Ramos (cell line): ENCODE measurements at regions not wholly inside any gene's neighbourhood (a gene's known extent, or its start where the extent isn't known, plus 50 kb on each side); places are given as distances from the start of the nearest gene placed in this dataset.
"Not testable (repeated sequence)": the region's sequence is repeated elsewhere in the genome, so short reads cannot be mapped to it uniquely, and the experiment has no call there.

Experiments
- in situ Hi-C: fragments of 300-500 bp; cut with MboI; formaldehyde crosslinking; loops from one replicate; pipeline ENCODE4 v1.14.3; 2022; ENCODE audit warnings: low sequenced_read_pairs; ENCODE audit not compliant: unreplicated experiment

GRCh38 chr10:9339716-9340115, 1285.2 kb downstream of the GATA3 start:
- in situ Hi-C loops = loop anchor here (25.0 kb wide), 2 partner anchors 1348 to 1923 kb away; no protein-coding TSS in a partner anchor

GRCh38 chr10:9342885-9343570, 1288.5 kb downstream of the GATA3 start:
- in situ Hi-C loops = loop anchor here (25.0 kb wide), 2 partner anchors 1344 to 1919 kb away; no protein-coding TSS in a partner anchor

GRCh38 chr10:9347933-9348332, 1293.4 kb downstream of the GATA3 start:
- in situ Hi-C loops = loop anchor here (25.0 kb wide), 2 partner anchors 1339 to 1914 kb away; no protein-coding TSS in a partner anchor

- in situ Hi-C loops = no loop called here
Measured at GRCh38 chr10:9357471-9357870, 1303.0 kb downstream of the GATA3 start.

GRCh38 chr10:9362721-9363120, 1308.2 kb downstream of the GATA3 start:
- in situ Hi-C loops = no loop called here

GRCh38 chr10:9379183-9379582, 1324.7 kb downstream of the GATA3 start:
- in situ Hi-C loops = no loop called here

- in situ Hi-C loops = no loop called here
Measured at GRCh38 chr10:9381733-9382532, 1327.4 kb downstream of the GATA3 start.

GRCh38 chr10:9382533-9382866, 1328.0 kb downstream of the GATA3 start:
- in situ Hi-C loops = no loop called here

- in situ Hi-C loops = no loop called here
Measured at GRCh38 chr10:9390516-9390915, 1336.0 kb downstream of the GATA3 start.

- in situ Hi-C loops = no loop called here
Measured at GRCh38 chr10:9399275-9399983, 1344.9 kb downstream of the GATA3 start.

- in situ Hi-C loops = not testable (repeated sequence)
Measured at GRCh38 chr10:9402067-9402466, 1347.6 kb downstream of the GATA3 start.

- in situ Hi-C loops = not testable (repeated sequence)
Measured at GRCh38 chr10:9402507-9403195, 1348.2 kb downstream of the GATA3 start.

GRCh38 chr10:9407201-9407600, 1352.7 kb downstream of the GATA3 start:
- in situ Hi-C loops = not testable (repeated sequence)

GRCh38 chr10:9416331-9416730, 1361.8 kb downstream of the GATA3 start:
- in situ Hi-C loops = no loop called here

- in situ Hi-C loops = no loop called here
Measured at GRCh38 chr10:9419757-9420156, 1365.3 kb downstream of the GATA3 start.

- in situ Hi-C loops = no loop called here
Measured at GRCh38 chr10:9427209-9427608, 1372.7 kb downstream of the GATA3 start.

GRCh38 chr10:9437131-9437530, 1382.6 kb downstream of the GATA3 start:
- in situ Hi-C loops = no loop called here

- in situ Hi-C loops = no loop called here
Measured at GRCh38 chr10:9443758-9444157, 1389.3 kb downstream of the GATA3 start.

GRCh38 chr10:9449530-9449929, 1395.0 kb downstream of the GATA3 start:
- in situ Hi-C loops = no loop called here

GRCh38 chr10:9450801-9451200, 1396.3 kb downstream of the GATA3 start:
- in situ Hi-C loops = no loop called here
